K562 (cell line): ENCODE measurements at regions not wholly inside any gene's neighbourhood (a gene's known extent, or its start where the extent isn't known, plus 50 kb on each side); places are given as distances from the start of the nearest gene placed in this dataset.

ENCODE experiments used
- FOXK1 ChIP-seq: sonication (generic); formaldehyde crosslinking; IDR thresholded peaks from 2 replicates; pipeline ENCODE4 v1.8.0; 2022; ENCODE audit warnings: missing genetic modification reagents, mild to moderate bottlenecking, borderline replicate concordance
- GABPB1 ChIP-seq: sonication (generic); formaldehyde crosslinking; IDR thresholded peaks from 2 replicates; pipeline ENCODE4 v1.8.0; 2022; ENCODE audit warnings: mild to moderate bottlenecking, missing genetic modification reagents
- KLF16 ChIP-seq: IDR thresholded peaks from 2 replicates; pipeline ENCODE4 v1.6.1; 2016; ENCODE audit warnings: antibody characterized with exemption
- NRF1 ChIP-seq, 2 experiments: fragments of 450-650 bp; IDR thresholded peaks in 1 of 2; conservative IDR thresholded peaks in 1 of 2; 2 replicates each; pipeline ENCODE4 v1.6.1; 2014; ENCODE audit warnings: mild to moderate bottlenecking in 2 of 2
- RFX5 ChIP-seq: IDR thresholded peaks from 2 replicates; pipeline ENCODE4 v1.6.1; 2011; ENCODE audit warnings: low read depth, mild to moderate bottlenecking, improper control_type of control experiment, low read length
- TCF7L2 ChIP-seq: fragments of 150-350 bp; IDR thresholded peaks from 2 replicates; pipeline ENCODE4 v1.6.1; 2016; ENCODE audit warnings: low read depth, mild to moderate bottlenecking, low read length, moderate library complexity
- TF ChIP-seq, protein P1 (sequence below), 2 experiments: IDR thresholded peaks; 2 replicates each; pipeline ENCODE4 v1.6.1; 2011; ENCODE audit warnings: borderline replicate concordance in 1 of 2, control low read depth in 1 of 2, low read depth in 1 of 2, low read length in 1 of 2, mild to moderate bottlenecking in 1 of 2, mixed read lengths in 1 of 2, moderate library complexity in 1 of 2; ENCODE audit not compliant: insufficient read depth in 1 of 2, insufficient read length in 1 of 2, poor library complexity in 1 of 2, severe bottlenecking in 1 of 2; ENCODE audit errors: extremely low read depth in 1 of 2
- TF ChIP-seq, protein P2 (sequence below): fragments of 450-650 bp; IDR thresholded peaks from 2 replicates; pipeline ENCODE4 v1.6.1; 2016; ENCODE audit warnings: mild to moderate bottlenecking, moderate library complexity
- TF ChIP-seq, protein P3 (sequence below), 2 experiments: fragments of 150-350 bp in 1 of 2; IDR thresholded peaks; 2 replicates each; pipeline ENCODE4 v1.6.1; 2012 to 2016; ENCODE audit warnings: low read depth in 2 of 2, low read length in 2 of 2, mild to moderate bottlenecking in 1 of 2, moderate library complexity in 1 of 2

DNA sequence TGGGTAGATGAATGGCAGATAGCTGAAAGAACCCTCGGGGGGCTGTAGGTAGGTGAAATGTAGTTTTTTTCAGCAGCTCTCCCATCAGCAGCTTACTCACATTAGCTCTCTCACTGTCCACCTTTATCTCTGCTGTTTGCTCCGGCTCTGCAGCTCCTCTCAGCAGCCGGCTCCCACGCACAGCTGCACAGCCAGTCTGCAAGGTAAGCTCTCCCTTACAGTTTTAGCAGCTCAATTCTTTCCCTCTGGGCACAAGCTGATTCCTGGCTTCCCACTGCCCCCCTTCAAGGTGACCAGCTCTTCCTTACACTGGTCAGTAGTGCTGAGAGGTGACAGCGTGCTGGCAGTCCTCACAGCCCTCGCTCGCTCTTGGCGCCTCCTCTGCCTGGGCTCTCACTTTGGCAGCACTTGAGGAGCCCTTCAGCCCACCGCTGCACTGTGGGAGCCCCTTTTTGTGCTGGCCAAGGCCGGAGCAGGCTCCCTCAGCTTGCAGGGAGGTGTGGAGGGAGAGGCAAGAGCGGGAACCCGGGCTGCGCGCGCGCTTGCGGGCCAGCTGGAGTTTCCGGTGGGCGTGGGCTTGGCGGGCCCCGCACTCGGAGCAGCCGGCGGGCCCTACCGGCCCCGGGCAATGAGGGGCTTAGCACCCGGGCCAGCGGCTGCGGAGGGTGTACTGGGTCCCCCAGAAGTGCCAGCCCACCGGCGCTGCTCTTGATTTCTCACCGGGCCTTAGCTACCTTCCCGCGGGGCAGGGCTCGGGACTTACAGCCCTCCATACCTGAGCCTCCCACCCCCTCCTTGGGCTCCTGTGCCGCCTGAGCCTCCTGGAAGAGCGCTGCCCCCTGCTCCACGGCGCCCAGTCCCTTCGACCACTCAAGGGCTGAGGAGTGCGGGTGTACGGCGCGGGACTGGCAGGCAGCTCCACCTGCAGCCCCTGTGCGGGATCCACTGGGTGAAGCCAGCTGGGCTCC lies 393.6 kb downstream of the CENPC start (continued):
- TF ChIP-seq, protein P1, sequence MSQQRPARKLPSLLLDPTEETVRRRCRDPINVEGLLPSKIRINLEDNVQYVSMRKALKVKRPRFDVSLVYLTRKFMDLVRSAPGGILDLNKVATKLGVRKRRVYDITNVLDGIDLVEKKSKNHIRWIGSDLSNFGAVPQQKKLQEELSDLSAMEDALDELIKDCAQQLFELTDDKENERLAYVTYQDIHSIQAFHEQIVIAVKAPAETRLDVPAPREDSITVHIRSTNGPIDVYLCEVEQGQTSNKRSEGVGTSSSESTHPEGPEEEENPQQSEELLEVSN (IDR thresholded peaks at IDR 0.05; ENCODE audit: borderline replicate concordance in 1 of 2, extremely low read depth in 1 of 2, insufficient read depth in 1 of 2, insufficient read length in 1 of 2, low read depth in 1 of 2, low read length in 1 of 2, poor library complexity in 1 of 2, severe bottlenecking in 1 of 2) = peak; percentile 48 to 59
- TF ChIP-seq KLF16 (peak; percentile 39; the same call in 1 of the 2 replicates), NRF1 (conservative IDR thresholded peaks at IDR 0.05 in 1 of 2, IDR thresholded peaks at IDR 0.05 in 1 of 2) (peak; percentile 40 to 50), GABPB1 (CRISPR knock-in tag) (no peak), TCF7L2 (no peak), RFX5 (no peak), FOXK1 (no peak)
- TF ChIP-seq, protein P2, sequence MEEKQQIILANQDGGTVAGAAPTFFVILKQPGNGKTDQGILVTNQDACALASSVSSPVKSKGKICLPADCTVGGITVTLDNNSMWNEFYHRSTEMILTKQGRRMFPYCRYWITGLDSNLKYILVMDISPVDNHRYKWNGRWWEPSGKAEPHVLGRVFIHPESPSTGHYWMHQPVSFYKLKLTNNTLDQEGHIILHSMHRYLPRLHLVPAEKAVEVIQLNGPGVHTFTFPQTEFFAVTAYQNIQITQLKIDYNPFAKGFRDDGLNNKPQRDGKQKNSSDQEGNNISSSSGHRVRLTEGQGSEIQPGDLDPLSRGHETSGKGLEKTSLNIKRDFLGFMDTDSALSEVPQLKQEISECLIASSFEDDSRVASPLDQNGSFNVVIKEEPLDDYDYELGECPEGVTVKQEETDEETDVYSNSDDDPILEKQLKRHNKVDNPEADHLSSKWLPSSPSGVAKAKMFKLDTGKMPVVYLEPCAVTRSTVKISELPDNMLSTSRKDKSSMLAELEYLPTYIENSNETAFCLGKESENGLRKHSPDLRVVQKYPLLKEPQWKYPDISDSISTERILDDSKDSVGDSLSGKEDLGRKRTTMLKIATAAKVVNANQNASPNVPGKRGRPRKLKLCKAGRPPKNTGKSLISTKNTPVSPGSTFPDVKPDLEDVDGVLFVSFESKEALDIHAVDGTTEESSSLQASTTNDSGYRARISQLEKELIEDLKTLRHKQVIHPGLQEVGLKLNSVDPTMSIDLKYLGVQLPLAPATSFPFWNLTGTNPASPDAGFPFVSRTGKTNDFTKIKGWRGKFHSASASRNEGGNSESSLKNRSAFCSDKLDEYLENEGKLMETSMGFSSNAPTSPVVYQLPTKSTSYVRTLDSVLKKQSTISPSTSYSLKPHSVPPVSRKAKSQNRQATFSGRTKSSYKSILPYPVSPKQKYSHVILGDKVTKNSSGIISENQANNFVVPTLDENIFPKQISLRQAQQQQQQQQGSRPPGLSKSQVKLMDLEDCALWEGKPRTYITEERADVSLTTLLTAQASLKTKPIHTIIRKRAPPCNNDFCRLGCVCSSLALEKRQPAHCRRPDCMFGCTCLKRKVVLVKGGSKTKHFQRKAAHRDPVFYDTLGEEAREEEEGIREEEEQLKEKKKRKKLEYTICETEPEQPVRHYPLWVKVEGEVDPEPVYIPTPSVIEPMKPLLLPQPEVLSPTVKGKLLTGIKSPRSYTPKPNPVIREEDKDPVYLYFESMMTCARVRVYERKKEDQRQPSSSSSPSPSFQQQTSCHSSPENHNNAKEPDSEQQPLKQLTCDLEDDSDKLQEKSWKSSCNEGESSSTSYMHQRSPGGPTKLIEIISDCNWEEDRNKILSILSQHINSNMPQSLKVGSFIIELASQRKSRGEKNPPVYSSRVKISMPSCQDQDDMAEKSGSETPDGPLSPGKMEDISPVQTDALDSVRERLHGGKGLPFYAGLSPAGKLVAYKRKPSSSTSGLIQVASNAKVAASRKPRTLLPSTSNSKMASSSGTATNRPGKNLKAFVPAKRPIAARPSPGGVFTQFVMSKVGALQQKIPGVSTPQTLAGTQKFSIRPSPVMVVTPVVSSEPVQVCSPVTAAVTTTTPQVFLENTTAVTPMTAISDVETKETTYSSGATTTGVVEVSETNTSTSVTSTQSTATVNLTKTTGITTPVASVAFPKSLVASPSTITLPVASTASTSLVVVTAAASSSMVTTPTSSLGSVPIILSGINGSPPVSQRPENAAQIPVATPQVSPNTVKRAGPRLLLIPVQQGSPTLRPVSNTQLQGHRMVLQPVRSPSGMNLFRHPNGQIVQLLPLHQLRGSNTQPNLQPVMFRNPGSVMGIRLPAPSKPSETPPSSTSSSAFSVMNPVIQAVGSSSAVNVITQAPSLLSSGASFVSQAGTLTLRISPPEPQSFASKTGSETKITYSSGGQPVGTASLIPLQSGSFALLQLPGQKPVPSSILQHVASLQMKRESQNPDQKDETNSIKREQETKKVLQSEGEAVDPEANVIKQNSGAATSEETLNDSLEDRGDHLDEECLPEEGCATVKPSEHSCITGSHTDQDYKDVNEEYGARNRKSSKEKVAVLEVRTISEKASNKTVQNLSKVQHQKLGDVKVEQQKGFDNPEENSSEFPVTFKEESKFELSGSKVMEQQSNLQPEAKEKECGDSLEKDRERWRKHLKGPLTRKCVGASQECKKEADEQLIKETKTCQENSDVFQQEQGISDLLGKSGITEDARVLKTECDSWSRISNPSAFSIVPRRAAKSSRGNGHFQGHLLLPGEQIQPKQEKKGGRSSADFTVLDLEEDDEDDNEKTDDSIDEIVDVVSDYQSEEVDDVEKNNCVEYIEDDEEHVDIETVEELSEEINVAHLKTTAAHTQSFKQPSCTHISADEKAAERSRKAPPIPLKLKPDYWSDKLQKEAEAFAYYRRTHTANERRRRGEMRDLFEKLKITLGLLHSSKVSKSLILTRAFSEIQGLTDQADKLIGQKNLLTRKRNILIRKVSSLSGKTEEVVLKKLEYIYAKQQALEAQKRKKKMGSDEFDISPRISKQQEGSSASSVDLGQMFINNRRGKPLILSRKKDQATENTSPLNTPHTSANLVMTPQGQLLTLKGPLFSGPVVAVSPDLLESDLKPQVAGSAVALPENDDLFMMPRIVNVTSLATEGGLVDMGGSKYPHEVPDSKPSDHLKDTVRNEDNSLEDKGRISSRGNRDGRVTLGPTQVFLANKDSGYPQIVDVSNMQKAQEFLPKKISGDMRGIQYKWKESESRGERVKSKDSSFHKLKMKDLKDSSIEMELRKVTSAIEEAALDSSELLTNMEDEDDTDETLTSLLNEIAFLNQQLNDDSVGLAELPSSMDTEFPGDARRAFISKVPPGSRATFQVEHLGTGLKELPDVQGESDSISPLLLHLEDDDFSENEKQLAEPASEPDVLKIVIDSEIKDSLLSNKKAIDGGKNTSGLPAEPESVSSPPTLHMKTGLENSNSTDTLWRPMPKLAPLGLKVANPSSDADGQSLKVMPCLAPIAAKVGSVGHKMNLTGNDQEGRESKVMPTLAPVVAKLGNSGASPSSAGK = peak; percentile 65
- TF ChIP-seq, protein P3, sequence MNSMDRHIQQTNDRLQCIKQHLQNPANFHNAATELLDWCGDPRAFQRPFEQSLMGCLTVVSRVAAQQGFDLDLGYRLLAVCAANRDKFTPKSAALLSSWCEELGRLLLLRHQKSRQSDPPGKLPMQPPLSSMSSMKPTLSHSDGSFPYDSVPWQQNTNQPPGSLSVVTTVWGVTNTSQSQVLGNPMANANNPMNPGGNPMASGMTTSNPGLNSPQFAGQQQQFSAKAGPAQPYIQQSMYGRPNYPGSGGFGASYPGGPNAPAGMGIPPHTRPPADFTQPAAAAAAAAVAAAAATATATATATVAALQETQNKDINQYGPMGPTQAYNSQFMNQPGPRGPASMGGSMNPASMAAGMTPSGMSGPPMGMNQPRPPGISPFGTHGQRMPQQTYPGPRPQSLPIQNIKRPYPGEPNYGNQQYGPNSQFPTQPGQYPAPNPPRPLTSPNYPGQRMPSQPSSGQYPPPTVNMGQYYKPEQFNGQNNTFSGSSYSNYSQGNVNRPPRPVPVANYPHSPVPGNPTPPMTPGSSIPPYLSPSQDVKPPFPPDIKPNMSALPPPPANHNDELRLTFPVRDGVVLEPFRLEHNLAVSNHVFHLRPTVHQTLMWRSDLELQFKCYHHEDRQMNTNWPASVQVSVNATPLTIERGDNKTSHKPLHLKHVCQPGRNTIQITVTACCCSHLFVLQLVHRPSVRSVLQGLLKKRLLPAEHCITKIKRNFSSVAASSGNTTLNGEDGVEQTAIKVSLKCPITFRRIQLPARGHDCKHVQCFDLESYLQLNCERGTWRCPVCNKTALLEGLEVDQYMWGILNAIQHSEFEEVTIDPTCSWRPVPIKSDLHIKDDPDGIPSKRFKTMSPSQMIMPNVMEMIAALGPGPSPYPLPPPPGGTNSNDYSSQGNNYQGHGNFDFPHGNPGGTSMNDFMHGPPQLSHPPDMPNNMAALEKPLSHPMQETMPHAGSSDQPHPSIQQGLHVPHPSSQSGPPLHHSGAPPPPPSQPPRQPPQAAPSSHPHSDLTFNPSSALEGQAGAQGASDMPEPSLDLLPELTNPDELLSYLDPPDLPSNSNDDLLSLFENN (IDR thresholded peaks at IDR 0.05; ENCODE audit: low read depth in 2 of 2, low read length in 2 of 2) = no peak
